ENCODE measurements at regions not wholly inside any gene's neighbourhood (a gene's known extent, or its start where the extent isn't known, plus 50 kb on each side); places are given as distances from the start of the nearest gene placed in this dataset.

GRCh38 chr2:216803791-216804190 is 56.1 kb downstream of the TNP1 start:
- Histone ChIP-seq H4K20me1 (ENCODE audit: control insufficient read depth, extremely low read depth, insufficient read depth, low read length) (no peaks in the 10 kb centered on the region), H3K9ac (ENCODE audit: insufficient read depth, low read length) (no peak overlapping the region), H3K9me3 (ENCODE audit: control insufficient read depth, insufficient read depth, low read depth, low read length) (no peaks in the 10 kb centered on the region), H3K27ac (ENCODE audit: insufficient read depth, low read length) (no peak overlapping the region), H3K27me3 (ENCODE audit: control insufficient read depth, insufficient read depth, low read length) (no peaks in the 10 kb centered on the region), H2AFZ (ENCODE audit: low read length) (no peak overlapping the region), H3K4me2 (ENCODE audit: extremely low read depth, insufficient read depth, low read length) (no peak overlapping the region), H3K36me3 (ENCODE audit: control insufficient read depth, insufficient read depth, low read length) (no peaks in the 10 kb centered on the region), H3K4me3 (replicated peaks in 1 of 4; ENCODE audit: control extremely low read depth in 1 of 4, insufficient read depth in 1 of 4, low read depth in 3 of 4, low read length in 4 of 4) (no peak overlapping the region), H3K79me2 (ENCODE audit: control insufficient read depth, insufficient read depth, low read length) (no peaks in the 10 kb centered on the region), H3K4me1 (ENCODE audit: control insufficient read depth, extremely low read depth, insufficient read depth, low read length) (no peaks in the 10 kb centered on the region)
- TF ChIP-seq EZH2 (IDR thresholded peaks at IDR 0.05; ENCODE audit: low read length, missing control alignments) (no peak), CTCF (conservative IDR thresholded peaks at IDR 0.05 in 1 of 2, IDR thresholded peaks at IDR 0.05 in 1 of 2; ENCODE audit: low read depth in 1 of 2, low read length in 2 of 2) (no peak)
- DNase-seq (ENCODE audit: low read depth in 2 of 2): no peak

GRCh38 chr2:216802516-216803215 is 57.2 kb downstream of the TNP1 start:
- H3K27me3 ChIP-seq (ENCODE audit: control insufficient read depth, insufficient read depth, low read length): no peaks in the 10 kb centered on the region
- H3K4me3 ChIP-seq (replicated peaks in 1 of 4; ENCODE audit: control extremely low read depth in 1 of 4, insufficient read depth in 1 of 4, low read depth in 3 of 4, low read length in 4 of 4): no peak overlapping the region
- H3K4me2 ChIP-seq (ENCODE audit: extremely low read depth, insufficient read depth, low read length): no peak overlapping the region
- no peaks in the 10 kb centered on the region for H3K79me2 ChIP-seq (ENCODE audit: control insufficient read depth, insufficient read depth, low read length)
- no peaks in the 10 kb centered on the region for H4K20me1 ChIP-seq (ENCODE audit: control insufficient read depth, extremely low read depth, insufficient read depth, low read length)
- no peaks in the 10 kb centered on the region for H3K9me3 ChIP-seq (ENCODE audit: control insufficient read depth, insufficient read depth, low read depth, low read length)
- no peak for DNase-seq (ENCODE audit: low read depth in 2 of 2)
- H2AFZ ChIP-seq (ENCODE audit: low read length): no peak overlapping the region
- H3K36me3 ChIP-seq (ENCODE audit: control insufficient read depth, insufficient read depth, low read length): no peaks in the 10 kb centered on the region
- H3K9ac ChIP-seq (ENCODE audit: insufficient read depth, low read length): no peak overlapping the region
- H3K27ac ChIP-seq (ENCODE audit: insufficient read depth, low read length): no peak overlapping the region
- no peaks in the 10 kb centered on the region for H3K4me1 ChIP-seq (ENCODE audit: control insufficient read depth, extremely low read depth, insufficient read depth, low read length)
- TF ChIP-seq EZH2 (IDR thresholded peaks at IDR 0.05; ENCODE audit: low read length, missing control alignments) (no peak), CTCF (conservative IDR thresholded peaks at IDR 0.05 in 1 of 2, IDR thresholded peaks at IDR 0.05 in 1 of 2; ENCODE audit: low read depth in 1 of 2, low read length in 2 of 2) (no peak)

- Histone ChIP-seq H2AFZ (ENCODE audit: low read length) (no peak overlapping the region), H3K4me3 (replicated peaks in 1 of 4; ENCODE audit: control extremely low read depth in 1 of 4, insufficient read depth in 1 of 4, low read depth in 3 of 4, low read length in 4 of 4) (no peak overlapping the region), H3K4me2 (ENCODE audit: extremely low read depth, insufficient read depth, low read length) (no peak overlapping the region), H3K27me3 (ENCODE audit: control insufficient read depth, insufficient read depth, low read length) (no peaks in the 10 kb centered on the region), H3K9ac (ENCODE audit: insufficient read depth, low read length) (no peak overlapping the region), H4K20me1 (ENCODE audit: control insufficient read depth, extremely low read depth, insufficient read depth, low read length) (no peaks in the 10 kb centered on the region), H3K36me3 (ENCODE audit: control insufficient read depth, insufficient read depth, low read length) (no peaks in the 10 kb centered on the region), H3K27ac (ENCODE audit: insufficient read depth, low read length) (no peak overlapping the region), H3K4me1 (ENCODE audit: control insufficient read depth, extremely low read depth, insufficient read depth, low read length) (no peaks in the 10 kb centered on the region), H3K9me3 (ENCODE audit: control insufficient read depth, insufficient read depth, low read depth, low read length) (no peaks in the 10 kb centered on the region), H3K79me2 (ENCODE audit: control insufficient read depth, insufficient read depth, low read length) (no peaks in the 10 kb centered on the region)
- TF ChIP-seq EZH2 (IDR thresholded peaks at IDR 0.05; ENCODE audit: low read length, missing control alignments) (no peak), CTCF (conservative IDR thresholded peaks at IDR 0.05 in 1 of 2, IDR thresholded peaks at IDR 0.05 in 1 of 2; ENCODE audit: low read depth in 1 of 2, low read length in 2 of 2) (no peak)
- DNase-seq (ENCODE audit: low read depth in 2 of 2): no peak
These were observed 59.0 kb downstream of the TNP1 start for GRCh38 chr2:216800836-216801235.

All from fibroblast of lung (primary cell).